ENCODE measurements at regions not wholly inside any gene's neighbourhood (a gene's known extent, or its start where the extent isn't known, plus 50 kb on each side); places are given as distances from the start of the nearest gene placed in this dataset.

- TF ChIP-seq CHD2 (IDR thresholded peaks at IDR 0.05; ENCODE audit: low read length, partially characterized antibody) (no peak), FOSL2 (IDR thresholded peaks at IDR 0.05; ENCODE audit: borderline replicate concordance, low read depth) (no peak), TEAD4 (IDR thresholded peaks at IDR 0.05; ENCODE audit: borderline replicate concordance, insufficient read depth) (no peak), JUND (IDR thresholded peaks at IDR 0.05) (no peak), FOXJ3 (CRISPR knock-in tag; IDR thresholded peaks at IDR 0.05) (no peak), EZH2phosphoT487 (IDR thresholded peaks at IDR 0.05; ENCODE audit: borderline replicate concordance, low read depth) (no peak)
- H3K27me3 ChIP-seq (ENCODE audit: insufficient read depth): no peaks in the 10 kb centered on the region
- H3K4me3 ChIP-seq (ENCODE audit: low read depth in 2 of 2, low read length in 1 of 2): no peak overlapping the region
- WGBS (ENCODE audit: low lambda C conversion rate): 92% methylated on average over 12 of the region's 16 CpGs
- no peaks in the 10 kb centered on the region for H3K9me3 ChIP-seq
- no peaks in the 10 kb centered on the region for H3K36me3 ChIP-seq (replicated peaks in 1 of 2; ENCODE audit: control insufficient read depth in 1 of 2, insufficient read depth in 2 of 2, low read length in 1 of 2)
- no peaks in the 10 kb centered on the region for H3K9me2 ChIP-seq
- POLR2A ChIA-PET: no interaction called here
- H3F3A ChIP-seq (replicated peaks; ENCODE audit: insufficient read depth): no peaks in the 10 kb centered on the region
- no peak overlapping the region for H2AFZ ChIP-seq (ENCODE audit: low read depth)
- H4K20me1 ChIP-seq (ENCODE audit: insufficient read depth): no peaks in the 10 kb centered on the region
- no peaks in the 10 kb centered on the region for H3K79me2 ChIP-seq (ENCODE audit: insufficient read depth)
- no peak overlapping the region for H3K27ac ChIP-seq (ENCODE audit: low read depth in 2 of 2, low read length in 1 of 2)
- no peak overlapping the region for H3K9ac ChIP-seq
- CTCF ChIA-PET: no interaction called here
- no peaks in the 10 kb centered on the region; a peak in 2 of 4 replicates for H3K4me1 ChIP-seq (ENCODE audit: control insufficient read depth in 1 of 2, insufficient read depth in 2 of 2, low read depth in 1 of 2, low read length in 1 of 2)
- H3K4me2 ChIP-seq: no peak overlapping the region
- DNase-seq: no peak
These were observed 1081.8 kb upstream of the TMEFF2 start for GRCh38 chr2:193276560-193276959.

GRCh38 chr2:193276069-193276468, 1081.3 kb upstream of the TMEFF2 start:
- H3K9ac ChIP-seq: no peak overlapping the region
- H3K36me3 ChIP-seq (replicated peaks in 1 of 2; ENCODE audit: control insufficient read depth in 1 of 2, insufficient read depth in 2 of 2, low read length in 1 of 2): no peaks in the 10 kb centered on the region
- no peaks in the 10 kb centered on the region for H4K20me1 ChIP-seq (ENCODE audit: insufficient read depth)
- H3K9me2 ChIP-seq: no peaks in the 10 kb centered on the region
- H3K27ac ChIP-seq (ENCODE audit: low read depth in 2 of 2, low read length in 1 of 2): no peak overlapping the region
- TF ChIP-seq EZH2phosphoT487 (IDR thresholded peaks at IDR 0.05; ENCODE audit: borderline replicate concordance, low read depth) (no peak), REST (IDR thresholded peaks at IDR 0.05; ENCODE audit: low read depth, low read length) (no peak), FOSL2 (IDR thresholded peaks at IDR 0.05; ENCODE audit: borderline replicate concordance, low read depth) (no peak), SMC3 (IDR thresholded peaks at IDR 0.05; ENCODE audit: low read depth, low read length) (no peak), YY1 (IDR thresholded peaks at IDR 0.05; ENCODE audit: low read depth) (no peak), JUND (IDR thresholded peaks at IDR 0.05) (no peak), CTCF (IDR thresholded peaks at IDR 0.05) (no peak), TAF1 (IDR thresholded peaks at IDR 0.05; ENCODE audit: borderline replicate concordance, low read depth, low read length) (no peak), PBX3 (IDR thresholded peaks at IDR 0.05) (no peak), TCF12 (IDR thresholded peaks at IDR 0.05) (no peak), FOXM1 (IDR thresholded peaks at IDR 0.05; ENCODE audit: low read depth) (no peak), TEAD4 (IDR thresholded peaks at IDR 0.05; ENCODE audit: borderline replicate concordance, insufficient read depth) (no peak)
- ChIA-PET CTCF (no interaction called here), POLR2A (no interaction called here)
- no peaks in the 10 kb centered on the region for H3K9me3 ChIP-seq
- WGBS (ENCODE audit: low lambda C conversion rate): 73% methylated on average over 6 of the region's 6 CpGs
- H3K27me3 ChIP-seq (ENCODE audit: insufficient read depth): no peaks in the 10 kb centered on the region
- no peaks in the 10 kb centered on the region for H3K79me2 ChIP-seq (ENCODE audit: insufficient read depth)
- H3F3A ChIP-seq (replicated peaks; ENCODE audit: insufficient read depth): no peaks in the 10 kb centered on the region
- no peaks in the 10 kb centered on the region; a peak in 2 of 4 replicates for H3K4me1 ChIP-seq (ENCODE audit: control insufficient read depth in 1 of 2, insufficient read depth in 2 of 2, low read depth in 1 of 2, low read length in 1 of 2)
- no peak overlapping the region for H3K4me2 ChIP-seq
- H2AFZ ChIP-seq (ENCODE audit: low read depth): no peak overlapping the region
- no peak for DNase-seq
- no peak overlapping the region for H3K4me3 ChIP-seq (ENCODE audit: low read depth in 2 of 2, low read length in 1 of 2)
